ENCODE measurements at regions not wholly inside any gene's neighbourhood (a gene's known extent, or its start where the extent isn't known, plus 50 kb on each side); places are given as distances from the start of the nearest gene placed in this dataset.
"Not testable (repeated sequence)": the region's sequence is repeated elsewhere in the genome, so short reads cannot be mapped to it uniquely, and the experiment has no call there.

- DNase-seq = no peak
Observed at GRCh38 chr13:80072231-80072630, 268.7 kb downstream of the SPRY2 start.

DNA sequence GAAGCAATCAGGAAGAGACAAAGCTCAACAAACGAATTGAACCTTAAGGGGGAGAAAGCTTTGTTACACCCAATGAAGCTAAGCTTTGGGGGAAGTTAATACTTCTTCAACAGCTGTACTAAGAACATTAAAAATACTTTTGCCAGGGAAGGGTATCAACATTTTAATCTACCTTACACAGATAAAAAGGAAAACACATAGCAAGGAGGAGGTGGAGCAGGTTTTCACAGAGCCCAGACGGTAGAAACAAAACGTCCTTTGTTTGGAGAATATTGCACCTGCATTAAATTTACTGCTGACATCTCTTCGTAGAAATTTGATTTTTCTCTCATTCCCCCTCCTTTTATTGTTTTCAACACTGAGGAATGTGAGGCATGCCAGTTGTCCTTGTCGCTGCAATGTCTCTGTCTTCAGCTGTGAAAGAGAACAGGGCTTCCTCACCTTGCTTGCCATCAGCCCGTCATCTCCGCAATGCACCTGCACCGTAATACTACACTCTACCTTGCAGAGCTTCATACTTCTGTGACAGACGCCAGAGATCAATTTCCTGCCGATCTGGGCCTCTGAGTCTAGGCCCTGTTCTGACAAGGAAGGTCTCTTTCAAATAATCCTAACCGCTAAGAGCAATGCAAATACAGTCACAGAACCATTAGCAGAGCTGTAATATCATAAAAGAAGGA lies 270.8 kb downstream of the SPRY2 start:
- DNase-seq = no peak

DNA sequence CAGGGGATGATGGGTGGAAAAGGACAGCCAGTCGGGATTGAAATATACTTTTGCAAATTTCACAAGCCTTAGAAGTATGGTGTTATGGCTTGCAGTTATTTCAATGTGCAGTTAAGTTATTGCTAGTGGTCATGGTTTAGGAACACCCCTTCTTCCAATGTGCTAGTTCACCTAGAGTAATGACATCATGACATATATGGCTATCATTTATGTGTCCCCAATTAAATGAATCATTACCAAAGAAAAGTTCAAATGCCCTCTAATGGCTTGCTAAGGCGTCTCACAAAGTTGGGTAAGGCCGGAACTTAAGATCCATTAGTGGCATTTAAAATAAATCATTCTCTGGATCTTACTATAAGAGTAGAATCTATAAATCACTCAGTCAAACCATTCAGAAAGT lies 271.6 kb downstream of the SPRY2 start:
- DNase-seq = no peak

DNA sequence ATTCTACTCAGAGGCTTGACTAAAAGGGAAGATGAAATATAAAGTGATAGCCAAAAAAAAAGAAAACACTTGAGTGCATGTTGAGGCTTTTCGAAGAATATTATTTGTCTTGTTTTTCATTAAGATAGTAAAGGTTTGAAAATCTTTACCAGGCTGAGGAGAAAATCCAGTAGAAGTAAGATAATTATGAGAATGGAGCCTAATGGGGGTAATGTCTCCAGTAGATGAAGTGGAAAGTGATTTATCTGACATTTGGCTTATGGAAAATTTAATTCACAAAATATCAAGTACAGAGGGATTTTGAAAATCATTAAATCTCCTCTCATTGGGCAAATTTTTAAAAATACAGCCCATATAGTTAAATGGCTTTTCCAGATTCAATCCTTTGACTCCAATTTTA lies 274.9 kb downstream of the SPRY2 start:
- DNase-seq = no peak

- not testable (repeated sequence) for DNase-seq
Observed at GRCh38 chr13:80062416-80062815, 278.5 kb downstream of the SPRY2 start.

DNA sequence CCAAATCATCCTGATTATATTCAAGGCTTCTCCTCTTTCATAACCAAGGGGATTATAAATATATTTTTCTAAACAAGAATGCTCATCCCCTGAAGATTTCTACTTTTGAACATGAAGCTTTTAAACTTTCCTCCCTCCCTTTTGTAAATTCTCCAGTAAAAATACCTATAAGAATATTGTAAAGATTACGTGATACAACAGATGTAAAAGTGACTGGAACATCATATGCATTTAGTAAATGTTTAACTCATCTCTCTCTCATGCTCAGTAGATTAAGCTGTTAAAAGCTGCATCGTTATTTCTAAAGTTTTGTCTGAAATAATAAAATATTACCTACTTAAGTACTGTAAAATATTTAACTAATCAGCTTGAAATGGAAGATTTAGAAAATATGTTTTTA lies 281.1 kb downstream of the SPRY2 start:
- DNase-seq = no peak

GRCh38 chr13:80058626-80059025 lies 282.3 kb downstream of the SPRY2 start:
- DNase-seq = no peak

DNA sequence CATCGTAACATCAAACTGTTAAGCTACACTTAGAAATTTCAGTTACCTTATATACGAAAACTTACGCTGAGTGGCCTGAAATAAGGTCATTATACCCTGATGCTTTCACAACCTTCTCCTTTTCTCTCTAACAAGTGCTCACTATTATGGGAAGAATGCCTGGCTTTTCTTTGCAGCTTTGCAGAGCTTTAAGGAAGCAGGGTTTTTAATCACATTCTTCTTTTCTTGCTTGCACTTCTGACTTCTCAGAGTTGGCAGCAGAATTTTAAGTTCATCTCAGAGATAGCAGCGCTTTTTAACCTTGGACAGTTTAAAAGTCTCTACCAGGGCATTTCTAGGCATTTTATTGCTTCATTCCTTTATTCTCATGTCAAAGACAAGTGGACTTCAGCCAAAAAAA lies 285.1 kb downstream of the SPRY2 start:
- no peak for DNase-seq

GRCh38 chr13:80054806-80055205 lies 286.1 kb downstream of the SPRY2 start:
- DNase-seq = no peak

- DNase-seq = no peak
Observed at GRCh38 chr13:80052286-80052685, 288.6 kb downstream of the SPRY2 start.

- DNase-seq = no peak
Observed at GRCh38 chr13:80050252-80050651, 290.7 kb downstream of the SPRY2 start.

GRCh38 chr13:80048802-80049201 lies 292.1 kb downstream of the SPRY2 start:
- peak; percentile 72 to 77 for DNase-seq

DNA sequence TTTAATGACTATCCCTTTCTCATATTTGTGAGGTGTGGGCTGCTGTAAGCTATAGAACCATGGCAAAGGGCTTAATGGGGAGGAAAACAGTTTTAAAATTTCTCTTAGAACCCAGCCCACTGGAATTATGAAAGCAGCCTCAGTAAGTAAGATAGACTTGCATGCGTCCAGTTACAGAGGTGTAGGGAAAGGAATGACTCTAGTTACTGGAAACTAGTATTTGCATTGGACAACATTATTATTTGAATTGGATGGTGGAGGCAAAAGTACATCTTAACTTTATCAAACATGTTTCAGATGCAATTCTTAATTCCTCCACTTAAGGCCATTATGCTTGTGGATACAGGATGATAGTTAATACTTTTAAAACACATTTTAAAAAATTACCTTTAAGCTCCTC lies 292.9 kb downstream of the SPRY2 start:
- no peak for DNase-seq

- no peak for DNase-seq
Observed at GRCh38 chr13:80047406-80047805, 293.5 kb downstream of the SPRY2 start.

DNA sequence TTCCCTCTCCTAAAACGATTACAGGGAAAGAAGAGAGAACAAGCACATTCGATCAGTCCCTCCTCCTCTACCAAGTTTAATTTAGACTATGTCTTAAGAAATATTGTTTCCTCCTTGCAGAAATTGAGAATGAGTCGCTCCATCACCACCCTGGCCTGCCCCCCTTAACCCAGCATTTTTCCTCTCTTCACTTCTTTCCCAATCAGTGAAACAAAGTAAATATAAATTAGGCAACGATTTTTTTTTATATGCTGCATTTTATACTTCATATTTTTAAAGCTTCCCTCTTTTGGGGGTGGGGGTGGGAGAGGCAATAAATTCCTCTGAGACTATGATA lies 300.0 kb downstream of the SPRY2 start:
- DNase-seq = no peak

DNA sequence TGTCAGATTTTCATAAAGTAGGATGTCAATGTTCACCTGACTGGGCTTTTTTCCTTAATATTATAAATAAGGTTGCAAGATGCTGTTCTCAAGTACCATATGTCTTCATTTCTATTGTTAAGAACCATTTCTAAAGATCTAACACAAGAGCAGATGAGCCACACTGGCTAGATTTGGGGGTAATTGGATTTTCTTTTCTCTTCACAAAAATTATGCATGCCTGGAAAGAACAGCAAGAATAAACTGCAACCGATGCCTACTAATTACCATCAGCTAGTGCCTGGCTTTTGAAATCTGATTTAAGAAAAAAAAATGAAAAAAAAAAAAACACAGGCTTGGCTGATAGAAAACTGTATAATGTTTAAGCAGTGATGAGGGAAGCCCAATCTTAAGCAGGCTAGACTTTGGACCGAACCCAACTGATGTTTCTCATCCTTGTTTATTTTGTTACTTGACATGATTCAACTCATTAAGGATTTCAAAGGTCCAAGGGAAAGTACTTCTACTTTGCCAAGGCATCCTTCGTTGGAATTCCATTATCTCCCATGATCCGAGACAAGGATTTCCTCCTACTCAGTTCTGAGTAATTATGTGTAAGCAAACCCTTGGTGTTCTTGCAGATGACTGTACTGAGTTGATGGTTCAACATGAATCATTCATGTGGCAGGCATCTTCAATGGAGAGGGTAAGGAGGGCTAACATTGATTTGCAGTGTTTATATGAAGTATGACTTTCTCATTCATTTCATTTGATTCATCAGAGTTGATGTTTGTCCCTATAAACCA lies 300.5 kb downstream of the SPRY2 start:
- no peak for DNase-seq

- DNase-seq = no peak
Observed at GRCh38 chr13:80039000-80039399, 301.9 kb downstream of the SPRY2 start.

- DNase-seq = no peak
Observed at GRCh38 chr13:80038371-80038770, 302.6 kb downstream of the SPRY2 start.

- DNase-seq = no peak
Observed at GRCh38 chr13:80037505-80037888, 303.4 kb downstream of the SPRY2 start.

- no peak for DNase-seq
Observed at GRCh38 chr13:80036845-80037504, 304.0 kb downstream of the SPRY2 start.

- no peak for DNase-seq
Observed at GRCh38 chr13:80035096-80035495, 305.8 kb downstream of the SPRY2 start.

GRCh38 chr13:80033951-80034350 lies 307.0 kb downstream of the SPRY2 start:
- DNase-seq = no peak

GRCh38 chr13:80033286-80033685 lies 307.6 kb downstream of the SPRY2 start:
- no peak for DNase-seq

DNA sequence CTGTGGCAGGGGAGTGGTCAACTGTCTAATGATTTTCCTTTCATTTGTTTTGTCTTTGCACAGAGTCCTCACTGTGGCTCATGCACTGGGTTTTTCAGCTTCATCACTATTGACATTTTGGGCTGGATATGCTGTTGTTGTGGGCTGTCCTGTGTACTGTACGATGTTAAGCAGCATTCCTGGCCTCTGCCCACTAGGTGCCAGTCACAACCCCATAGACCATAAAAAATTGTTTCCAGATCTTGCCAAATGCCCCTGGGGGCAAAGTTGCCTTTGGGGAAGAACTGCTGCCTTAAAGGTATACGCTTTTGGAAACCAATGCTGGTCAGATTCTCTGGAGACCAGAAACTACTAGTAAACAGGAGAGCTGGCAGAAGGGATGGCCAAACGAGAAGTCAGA lies 310.4 kb downstream of the SPRY2 start:
- no peak for DNase-seq
